ENCODE measurements at regions not wholly inside any gene's neighbourhood (a gene's known extent, or its start where the extent isn't known, plus 50 kb on each side); places are given as distances from the start of the nearest gene placed in this dataset.

DNA sequence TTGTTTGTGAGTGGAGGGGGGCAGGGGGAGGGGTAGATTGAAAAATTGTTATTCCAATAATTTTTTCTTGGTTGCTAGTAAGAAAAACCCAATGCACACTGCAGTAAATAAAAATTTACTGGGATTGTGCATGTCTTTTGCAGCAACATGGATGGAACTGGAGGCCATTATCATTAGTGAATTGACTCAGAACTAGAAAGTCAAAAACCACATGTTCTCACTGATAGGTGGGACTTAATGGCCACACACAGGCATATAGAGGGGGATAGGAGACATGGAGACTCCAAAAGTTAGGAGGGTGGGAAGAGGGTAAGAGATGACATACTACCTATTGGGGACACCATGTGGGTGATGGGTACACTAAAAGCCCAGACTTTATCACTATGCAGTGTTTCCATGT is 67.2 kb downstream of the BUB3 start:
- no peak overlapping the region for H3K14ac ChIP-seq (ENCODE audit: insufficient read depth, low read length)
- no peak overlapping the region for H3K4ac ChIP-seq (ENCODE audit: low read depth, low read length)
- Mint-ChIP-seq H3K9me3 (peaks cover 2 to 3% of the 10 kb centered on the region in 2 experiments; a peak in 3 of 5 replicates), H3K4me1 (peaks cover 8 to 10% of the 10 kb centered on the region in 2 experiments), H3K27me3 (ENCODE audit: low read depth) (0 out of 2 replicates have a peak, but pooled peaks cover 2% of the 10 kb centered on the region), H3K27ac (no peak overlapping the region), H3K36me3 (ENCODE audit: insufficient read depth in 1 of 3, low read depth in 3 of 3) (peaks cover 0 to 10% (median 4%) of the 10 kb centered on the region in 3 experiments; a peak in 6 of 7 replicates), H3K4me3 (no peak overlapping the region)
- no peaks in the 10 kb centered on the region for H3K9me3 ChIP-seq (ENCODE audit: control insufficient read depth, low read depth, low read length)
- no peaks in the 10 kb centered on the region for H3K27me3 ChIP-seq (ENCODE audit: insufficient read depth, low read length)
- H3K79me1 ChIP-seq (ENCODE audit: insufficient read depth, low read depth, low read length, poor library complexity, severe bottlenecking) = no peaks in the 10 kb centered on the region
- peaks cover 2% of the 10 kb centered on the region for H4K20me1 ChIP-seq (ENCODE audit: control insufficient read depth, insufficient read depth, insufficient read length)
- no peak overlapping the region for H3K18ac ChIP-seq (ENCODE audit: insufficient read length, low read depth, low read length)
- no peaks in the 10 kb centered on the region for H3K23me2 ChIP-seq (ENCODE audit: insufficient read length, low read depth, low read length, poor library complexity, severe bottlenecking)
- H3K27ac ChIP-seq (ENCODE audit: insufficient read length, low read depth, low read length) = no peak overlapping the region
- no peak for TF ChIP-seq CTCF (conservative IDR thresholded peaks at IDR 0.05)
- no peak overlapping the region for H2BK5ac ChIP-seq (ENCODE audit: insufficient read length, low read length)
- H3K4me1 ChIP-seq (ENCODE audit: insufficient read depth, low read length) = no peaks in the 10 kb centered on the region
- no peak overlapping the region for H2BK15ac ChIP-seq (ENCODE audit: low read depth, low read length)
- no peak for DNase-seq
- no peak overlapping the region for H2BK120ac ChIP-seq (ENCODE audit: low read depth, low read length, poor library complexity, severe bottlenecking)
- H4K8ac ChIP-seq (replicated peaks; ENCODE audit: insufficient read length, low read depth, low read length) = no peak overlapping the region
- no peak overlapping the region for H3K4me2 ChIP-seq (ENCODE audit: insufficient read depth, insufficient read length, low read length)
- H2AFZ ChIP-seq (ENCODE audit: low read length) = no peak overlapping the region
- H4K91ac ChIP-seq (ENCODE audit: insufficient read length, low read depth, low read length) = no peak overlapping the region
- H3K56ac ChIP-seq (ENCODE audit: insufficient read length, low read depth, low read length) = no peak overlapping the region
- no peak overlapping the region for H2BK20ac ChIP-seq (ENCODE audit: low read depth, low read length, poor library complexity, severe bottlenecking)
- H2AK5ac ChIP-seq (ENCODE audit: insufficient read length, low read length) = no peak overlapping the region
- no peak overlapping the region for H3K9ac ChIP-seq (ENCODE audit: extremely low read depth, insufficient read length, low read length)
- H3K23ac ChIP-seq (ENCODE audit: insufficient read length, low read depth, low read length) = no peak overlapping the region
- no peak overlapping the region for H3T11ph ChIP-seq (ENCODE audit: low read length)
- no peak overlapping the region for H2BK12ac ChIP-seq (ENCODE audit: insufficient read length, low read depth, low read length)
- no peaks in the 10 kb centered on the region for H3K79me2 ChIP-seq (ENCODE audit: insufficient read depth, low read length)
- no peak overlapping the region for H4K5ac ChIP-seq (ENCODE audit: insufficient read length, low read depth, low read length)

All from H9 (cell line).